Mesenchymal stem cell (in vitro differentiated cells and primary cell): ENCODE measurements at regions not wholly inside any gene's neighbourhood (a gene's known extent, or its start where the extent isn't known, plus 50 kb on each side); places are given as distances from the start of the nearest gene placed in this dataset.

Experiments used
- DNase-seq: peaks from one replicate; pipeline ENCODE4 v3.0.0-alpha.2; 2013
- H2AFZ ChIP-seq: one replicate; pipeline ENCODE4 v1.6.1; 2013; ENCODE audit warnings: low read depth, mild to moderate bottlenecking, control low read depth, inconsistent platforms, low read length, moderate library complexity
- H2AK5ac ChIP-seq: 2 replicates; pipeline ENCODE4 v1.6.1; 2013; ENCODE audit warnings: low read length, moderate library complexity, mild to moderate bottlenecking, inconsistent platforms; ENCODE audit not compliant: severe bottlenecking
- H2BK120ac ChIP-seq: one replicate; pipeline ENCODE4 v1.6.1; 2013; ENCODE audit warnings: low read depth, mild to moderate bottlenecking, inconsistent platforms, low read length, moderate library complexity
- H2BK12ac ChIP-seq, 2 experiments: one replicate each; pipeline ENCODE4 v1.6.1; 2013; ENCODE audit warnings: inconsistent platforms in 2 of 2, low read length in 2 of 2, mild to moderate bottlenecking in 2 of 2, moderate library complexity in 2 of 2, control low read depth in 1 of 2
- H2BK15ac ChIP-seq: one replicate; pipeline ENCODE4 v1.6.1; 2013; ENCODE audit warnings: mild to moderate bottlenecking, low read depth, inconsistent platforms; ENCODE audit not compliant: poor library complexity, severe bottlenecking
- H2BK5ac ChIP-seq: 2 replicates; pipeline ENCODE4 v1.6.1; 2013; ENCODE audit warnings: low read depth, mild to moderate bottlenecking, low read length, control low read depth, inconsistent platforms; ENCODE audit not compliant: poor library complexity, severe bottlenecking
- H3K14ac ChIP-seq, 2 experiments: one replicate each; pipeline ENCODE4 v1.6.1; 2013; ENCODE audit warnings: inconsistent platforms in 2 of 2, low read length in 2 of 2, control low read depth in 1 of 2, mild to moderate bottlenecking in 1 of 2, moderate library complexity in 1 of 2
- H3K18ac ChIP-seq, 2 experiments: one replicate each; pipeline ENCODE4 v1.6.1; 2013; ENCODE audit warnings: inconsistent platforms in 2 of 2, low read length in 2 of 2, control low read depth in 1 of 2, low read depth in 1 of 2, mild to moderate bottlenecking in 1 of 2
- H3K23ac ChIP-seq, 2 experiments: one replicate each; pipeline ENCODE4 v1.6.1; 2013; ENCODE audit warnings: inconsistent platforms in 2 of 2, low read length in 2 of 2, mild to moderate bottlenecking in 2 of 2, moderate library complexity in 2 of 2, control low read depth in 1 of 2
- H3K27ac ChIP-seq: 2 replicates; pipeline ENCODE4 v1.5.1; 2013; ENCODE audit warnings: mild to moderate bottlenecking, moderate library complexity, low read length, control low read depth, inconsistent platforms; ENCODE audit not compliant: poor library complexity, severe bottlenecking
- H3K27me3 ChIP-seq, 2 experiments: 2 replicates each; pipeline versions ENCODE4 v1.6.1 to v1.7.0; 2013; ENCODE audit warnings: low read length in 2 of 2, mild to moderate bottlenecking in 2 of 2, moderate library complexity in 2 of 2, control low read depth in 1 of 2, inconsistent platforms in 1 of 2; ENCODE audit not compliant: control insufficient read depth in 1 of 2, insufficient read depth in 1 of 2
- H3K36me3 ChIP-seq, 2 experiments: 2 replicates each; pipeline versions ENCODE4 v1.6.1 to v1.7.0; 2013; ENCODE audit warnings: low read length in 2 of 2, control low read depth in 1 of 2, inconsistent platforms in 1 of 2, low read depth in 1 of 2, mild to moderate bottlenecking in 1 of 2; ENCODE audit not compliant: insufficient read depth in 2 of 2, control insufficient read depth in 1 of 2
- H3K4ac ChIP-seq, 2 experiments: one replicate each; pipeline ENCODE4 v1.6.1; 2013; ENCODE audit warnings: inconsistent platforms in 2 of 2, low read length in 2 of 2, mild to moderate bottlenecking in 2 of 2, moderate library complexity in 2 of 2, control low read depth in 1 of 2, low read depth in 1 of 2
- H3K4me1 ChIP-seq: 2 replicates; pipeline ENCODE4 v1.6.1; 2013; ENCODE audit warnings: low read depth, low read length, control low read depth; ENCODE audit not compliant: control insufficient read depth, insufficient read depth
- H3K4me2 ChIP-seq: 2 replicates; pipeline ENCODE4 v1.6.1; 2013; ENCODE audit warnings: low read length, mild to moderate bottlenecking, inconsistent platforms; ENCODE audit not compliant: poor library complexity, severe bottlenecking
- H3K4me3 ChIP-seq, 2 experiments: 2 replicates each; pipeline versions ENCODE4 v1.5.1 to v1.7.0; 2013; ENCODE audit warnings: low read length in 2 of 2, mild to moderate bottlenecking in 2 of 2, control low read depth in 1 of 2, low read depth in 1 of 2; ENCODE audit not compliant: insufficient read depth in 1 of 2
- H3K79me1 ChIP-seq: replicated peaks from 2 replicates; pipeline ENCODE4 v1.6.1; 2013; ENCODE audit warnings: mild to moderate bottlenecking, control low read depth, low read length, inconsistent platforms; ENCODE audit not compliant: poor library complexity, severe bottlenecking
- H3K9ac ChIP-seq: 2 replicates; pipeline ENCODE4 v1.7.0; 2013; ENCODE audit warnings: mild to moderate bottlenecking, low read length, moderate library complexity
- H3K9me3 ChIP-seq: 2 replicates; pipeline ENCODE4 v1.7.0; 2013; ENCODE audit warnings: mild to moderate bottlenecking, low read length; ENCODE audit not compliant: control insufficient read depth
- H4K8ac ChIP-seq: one replicate; pipeline ENCODE4 v1.6.1; 2013; ENCODE audit warnings: inconsistent platforms, mild to moderate bottlenecking, low read length, moderate library complexity
- H4K91ac ChIP-seq: one replicate; pipeline ENCODE4 v1.6.1; 2013; ENCODE audit warnings: mild to moderate bottlenecking, low read length, inconsistent platforms
- WGBS: methylation state at CpG from one replicate; pipeline ENCODE4 v1.1.7; 2013; ENCODE audit warnings: mixed read lengths; 5-methylcytosine and 5-hydroxymethylcytosine counted together

DNA sequence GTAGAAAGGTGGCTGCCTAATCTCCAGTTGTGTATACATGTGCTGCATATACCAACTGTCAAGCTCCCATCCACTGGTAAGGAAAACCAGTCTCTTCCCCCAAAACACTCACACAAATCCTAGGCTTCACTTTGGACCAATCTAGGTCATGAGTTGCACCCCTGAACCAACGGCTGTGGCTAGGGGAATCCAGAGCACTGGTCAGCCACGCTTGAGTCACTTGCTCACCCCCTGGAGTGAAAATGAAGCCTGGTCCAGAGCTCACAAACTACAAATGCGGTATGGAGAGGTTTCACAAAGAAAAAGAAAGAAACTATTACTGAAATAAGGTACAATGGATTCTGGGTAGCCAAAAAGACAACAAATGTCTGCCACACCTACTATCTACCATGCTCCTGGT lies 66.1 kb upstream of the NLK start:
- Histone ChIP-seq H3K9ac (no peak overlapping the region), H4K8ac (no peak overlapping the region), H3K14ac (no peak overlapping the region), H3K4me3 (no peak overlapping the region), H3K18ac (no peak overlapping the region), H3K27ac (no peak overlapping the region), H4K91ac (no peak overlapping the region), H3K4me2 (no peak overlapping the region), H2BK15ac (no peak overlapping the region), H2AFZ (no peak overlapping the region), H2BK12ac (no peak overlapping the region), H2BK120ac (no peak overlapping the region), H3K9me3 (no peaks in the 10 kb centered on the region), H3K4me1 (peaks cover 4% of the 10 kb centered on the region), H3K79me1 (no peaks in the 10 kb centered on the region), H3K23ac (no peak overlapping the region), H3K36me3 (no peaks in the 10 kb centered on the region), H3K4ac (no peak overlapping the region), H2BK5ac (no peak overlapping the region), H3K27me3 (no peaks in the 10 kb centered on the region), H2AK5ac (no peak overlapping the region)
- no peak for DNase-seq
- WGBS, result 77% methylated on average over 2 of the region's 3 CpGs

DNA sequence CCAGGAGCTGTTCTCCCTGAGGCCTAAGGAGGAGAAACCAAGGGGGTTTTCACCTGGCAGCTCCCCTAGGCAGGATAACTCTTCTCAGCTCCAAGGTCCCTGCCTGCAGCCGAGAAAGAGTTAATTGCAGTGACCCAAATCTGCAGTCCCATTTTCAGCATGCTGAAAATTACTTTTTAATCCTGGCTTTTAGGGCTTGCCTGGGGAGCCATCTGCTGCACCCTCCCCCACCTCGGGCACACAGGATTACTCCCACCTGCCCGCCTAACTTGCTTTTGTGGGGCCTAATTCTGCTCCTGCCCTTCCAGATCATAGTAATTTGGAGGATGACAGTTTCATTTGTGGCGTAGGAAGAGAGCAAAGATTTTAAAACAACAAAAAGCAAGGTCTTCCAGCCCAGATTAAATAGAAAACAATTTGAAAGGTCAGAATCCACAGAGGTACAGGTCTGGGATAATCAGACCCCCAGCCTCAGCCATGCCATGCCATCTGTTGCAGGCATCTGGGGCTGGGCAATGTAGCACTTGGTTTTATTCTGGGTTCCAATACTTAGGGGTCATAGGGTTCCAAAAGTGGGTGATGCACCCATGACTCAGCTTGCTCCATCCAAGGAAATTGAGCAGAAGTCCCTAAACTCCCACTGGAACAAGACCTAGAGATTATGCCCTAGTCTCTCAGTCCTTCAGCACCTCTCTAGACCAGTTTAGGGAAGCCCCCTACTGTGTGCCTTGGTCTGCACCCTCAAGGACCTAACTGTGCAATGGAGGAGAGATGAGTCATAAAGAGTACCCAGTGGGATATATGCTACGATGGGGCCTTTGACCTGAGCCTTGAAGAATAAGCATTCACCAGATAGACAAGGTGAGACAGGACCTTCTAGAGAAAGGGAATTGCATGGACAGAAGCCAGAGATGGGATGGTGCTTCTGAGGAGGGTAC lies 64.5 kb upstream of the NLK start:
- H3K79me1 ChIP-seq, result no peaks in the 10 kb centered on the region
- no peak overlapping the region for H2BK12ac ChIP-seq
- H2AK5ac ChIP-seq, result no peak overlapping the region
- H3K27me3 ChIP-seq, result peaks cover 0 to 4% of the 10 kb centered on the region in 2 experiments
- no peaks in the 10 kb centered on the region for H3K9me3 ChIP-seq
- H3K4me2 ChIP-seq, result no peak overlapping the region
- no peak overlapping the region for H2BK120ac ChIP-seq
- H2BK5ac ChIP-seq, result no peak overlapping the region
- H3K14ac ChIP-seq, result no peak overlapping the region
- no peak overlapping the region for H2AFZ ChIP-seq
- H4K91ac ChIP-seq, result no peak overlapping the region
- peaks cover 4% of the 10 kb centered on the region for H3K4me1 ChIP-seq
- no peak overlapping the region for H3K23ac ChIP-seq
- no peak overlapping the region for H3K18ac ChIP-seq
- H3K27ac ChIP-seq, result no peak overlapping the region
- WGBS, result 85% methylated on average over 5 of the region's 5 CpGs
- H2BK15ac ChIP-seq, result no peak overlapping the region
- H3K4me3 ChIP-seq, result no peak overlapping the region
- H3K9ac ChIP-seq, result no peak overlapping the region
- no peak overlapping the region for H3K4ac ChIP-seq
- no peaks in the 10 kb centered on the region for H3K36me3 ChIP-seq
- H4K8ac ChIP-seq, result no peak overlapping the region
- DNase-seq, result no peak

DNA sequence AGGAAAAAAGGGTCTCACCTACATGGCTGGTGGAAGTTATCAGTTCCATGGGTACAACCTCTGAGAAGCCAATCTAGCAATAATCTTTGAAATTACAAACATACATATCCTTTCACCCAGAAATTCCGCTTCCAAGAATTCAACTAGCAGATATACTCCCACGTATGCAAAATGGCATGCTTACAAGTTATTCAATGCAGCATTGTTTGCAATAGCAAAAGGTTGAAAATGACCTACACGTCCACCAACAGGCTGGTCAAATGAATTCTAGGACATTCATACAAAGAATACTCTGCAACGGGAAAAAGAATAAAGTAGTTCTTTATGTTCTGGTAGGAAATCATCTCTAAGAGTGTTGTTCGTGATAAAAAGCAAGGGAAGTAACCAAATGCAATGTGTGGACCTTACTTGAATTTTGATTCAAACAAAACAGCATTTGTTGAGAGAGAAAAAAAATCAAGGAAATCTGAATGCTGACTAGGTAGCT lies 63.7 kb upstream of the NLK start:
- Histone ChIP-seq H3K79me1 (no peaks in the 10 kb centered on the region), H3K27ac (no peak overlapping the region), H3K4ac (no peak overlapping the region), H3K18ac (no peak overlapping the region), H3K4me1 (peaks cover 4% of the 10 kb centered on the region), H3K9ac (no peak overlapping the region), H3K27me3 (peaks cover 5 to 9% of the 10 kb centered on the region in 2 experiments), H3K4me2 (no peak overlapping the region), H4K91ac (no peak overlapping the region), H2AK5ac (no peak overlapping the region), H2BK5ac (no peak overlapping the region), H2AFZ (no peak overlapping the region), H4K8ac (no peak overlapping the region), H2BK15ac (no peak overlapping the region), H3K4me3 (no peak overlapping the region), H3K23ac (no peak overlapping the region), H3K9me3 (no peaks in the 10 kb centered on the region), H2BK120ac (no peak overlapping the region), H3K36me3 (no peaks in the 10 kb centered on the region), H2BK12ac (no peak overlapping the region), H3K14ac (no peak overlapping the region)
- 73% methylated on average over 5 of the region's 5 CpGs for WGBS
- no peak for DNase-seq

DNA sequence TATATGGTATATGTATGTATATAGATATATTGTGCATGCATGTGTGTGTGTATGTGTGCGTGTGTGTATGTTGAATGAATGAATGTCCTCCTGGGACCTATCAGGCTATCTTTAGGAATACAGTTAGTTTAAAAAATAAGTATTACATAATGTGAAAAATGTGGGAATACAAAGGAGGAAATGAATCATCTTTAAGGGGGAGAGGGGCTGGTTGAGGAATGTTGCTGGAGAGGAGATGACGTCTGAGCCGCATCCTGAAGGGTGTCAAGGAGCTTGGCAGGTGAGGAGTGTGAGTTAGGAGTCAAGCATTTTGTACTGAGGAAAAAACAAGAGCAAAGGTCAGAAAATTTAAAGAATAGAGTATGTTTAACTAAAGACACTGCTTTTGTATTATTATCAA lies 62.4 kb upstream of the NLK start:
- Histone ChIP-seq H3K27ac (no peak overlapping the region), H4K8ac (no peak overlapping the region), H2BK5ac (no peak overlapping the region), H2BK120ac (no peak overlapping the region), H3K18ac (no peak overlapping the region), H3K36me3 (no peaks in the 10 kb centered on the region), H3K9me3 (no peaks in the 10 kb centered on the region), H3K23ac (no peak overlapping the region), H2BK15ac (no peak overlapping the region), H3K4me2 (no peak overlapping the region), H3K79me1 (no peaks in the 10 kb centered on the region), H3K14ac (no peak overlapping the region), H2AFZ (no peak overlapping the region), H2BK12ac (no peak overlapping the region), H4K91ac (no peak overlapping the region), H2AK5ac (no peak overlapping the region), H3K4ac (no peak overlapping the region), H3K27me3 (peaks cover 10 to 21% of the 10 kb centered on the region in 2 experiments), H3K4me1 (peaks cover 4% of the 10 kb centered on the region), H3K9ac (no peak overlapping the region), H3K4me3 (no peak overlapping the region)
- no peak for DNase-seq
- 31% methylated on average over 3 of the region's 3 CpGs for WGBS
